ENCODE measurements at regions not wholly inside any gene's neighbourhood (a gene's known extent, or its start where the extent isn't known, plus 50 kb on each side); places are given as distances from the start of the nearest gene placed in this dataset.

DNA sequence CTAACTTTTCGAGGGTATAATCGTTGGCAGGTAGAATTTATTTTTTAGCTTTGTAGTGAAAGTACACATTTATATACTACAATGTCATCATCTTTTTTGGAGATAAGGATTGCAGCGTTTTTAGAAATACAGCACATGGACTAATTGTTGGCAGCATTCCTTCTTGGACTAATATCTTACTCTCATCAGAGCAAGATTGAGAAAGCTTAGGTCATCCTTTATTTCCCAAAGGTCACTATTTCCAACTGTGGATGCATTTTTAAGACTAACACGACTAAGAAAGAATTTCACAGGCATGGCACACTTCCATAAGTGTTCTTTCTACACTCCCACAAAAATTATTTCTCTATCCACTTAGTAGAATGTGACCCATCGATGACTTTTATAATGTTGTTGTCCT lies 732.3 kb downstream of the NCAM2 start:
- TF ChIP-seq POLR2AphosphoS5 (IDR thresholded peaks at IDR 0.05; ENCODE audit: low read depth, low read length), result no peak
- no peak for TF ChIP-seq SIN3A (IDR thresholded peaks at IDR 0.05; ENCODE audit: borderline replicate concordance, insufficient read depth, low read depth, low read length)
- TF ChIP-seq, protein P1, sequence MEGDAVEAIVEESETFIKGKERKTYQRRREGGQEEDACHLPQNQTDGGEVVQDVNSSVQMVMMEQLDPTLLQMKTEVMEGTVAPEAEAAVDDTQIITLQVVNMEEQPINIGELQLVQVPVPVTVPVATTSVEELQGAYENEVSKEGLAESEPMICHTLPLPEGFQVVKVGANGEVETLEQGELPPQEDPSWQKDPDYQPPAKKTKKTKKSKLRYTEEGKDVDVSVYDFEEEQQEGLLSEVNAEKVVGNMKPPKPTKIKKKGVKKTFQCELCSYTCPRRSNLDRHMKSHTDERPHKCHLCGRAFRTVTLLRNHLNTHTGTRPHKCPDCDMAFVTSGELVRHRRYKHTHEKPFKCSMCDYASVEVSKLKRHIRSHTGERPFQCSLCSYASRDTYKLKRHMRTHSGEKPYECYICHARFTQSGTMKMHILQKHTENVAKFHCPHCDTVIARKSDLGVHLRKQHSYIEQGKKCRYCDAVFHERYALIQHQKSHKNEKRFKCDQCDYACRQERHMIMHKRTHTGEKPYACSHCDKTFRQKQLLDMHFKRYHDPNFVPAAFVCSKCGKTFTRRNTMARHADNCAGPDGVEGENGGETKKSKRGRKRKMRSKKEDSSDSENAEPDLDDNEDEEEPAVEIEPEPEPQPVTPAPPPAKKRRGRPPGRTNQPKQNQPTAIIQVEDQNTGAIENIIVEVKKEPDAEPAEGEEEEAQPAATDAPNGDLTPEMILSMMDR (IDR thresholded peaks at IDR 0.05), result no peak
- no peak for TF ChIP-seq TCF7L2 (IDR thresholded peaks at IDR 0.05; ENCODE audit: low read depth, low read length)

Data from Panc1 (cell line).